Common myeloid progenitor, CD34-positive (primary cell): ENCODE measurements at regions not wholly inside any gene's neighbourhood (a gene's known extent, or its start where the extent isn't known, plus 50 kb on each side); places are given as distances from the start of the nearest gene placed in this dataset.
A peak's percentile ranks its signal among the peaks of the same experiment; 100 is the strongest.
"Not testable (repeated sequence)": the region's sequence is repeated elsewhere in the genome, so short reads cannot be mapped to it uniquely, and the experiment has no call there.

Experiments
- CTCF ChIA-PET: fragments of 350-600 bp; sonication (Branson Sonifier 250); formaldehyde crosslinking; loops from one replicate; lab custom pipeline; 2021; ENCODE audit warnings: antibody characterized with exemption; lab: Charles Lee
- POLR2A ChIA-PET: fragments of 350-600 bp; sonication (Branson Sonifier 250); formaldehyde crosslinking; loops from one replicate; lab custom pipeline; 2021; ENCODE audit warnings: antibody characterized with exemption; lab: Charles Lee
- DNase-seq, 3 donors: peaks; one replicate each; pipeline versions ENCODE4 v3.0.0 to v3.0.0-alpha.2; 2013
- H3K27ac ChIP-seq, 2 experiments: 1 replicate in 1 of 2; 2 replicates in 1 of 2; pipeline ENCODE4 v1.7.0; 2013; ENCODE audit warnings: inconsistent platforms in 2 of 2, low read length in 2 of 2, mild to moderate bottlenecking in 2 of 2, low read depth in 1 of 2, moderate library complexity in 1 of 2; ENCODE audit not compliant: severe bottlenecking in 2 of 2, insufficient read depth in 1 of 2, poor library complexity in 1 of 2
- H3K27me3 ChIP-seq, 5 experiments: replicated peaks in 2 of 5; 1 replicate in 3 of 5; 2 replicates in 2 of 5; pipeline versions ENCODE4 v1.6.1 to v1.7.0; 2013; ENCODE audit warnings: low read length in 4 of 5, mild to moderate bottlenecking in 2 of 5, moderate library complexity in 2 of 5, inconsistent platforms in 1 of 5; ENCODE audit not compliant: insufficient read depth in 5 of 5, control insufficient read depth in 4 of 5
- H3K36me3 ChIP-seq, 4 experiments: 1 replicate in 2 of 4; 2 replicates in 2 of 4; pipeline versions ENCODE4 v1.6.1 to v1.7.0; 2013; ENCODE audit warnings: low read length in 3 of 4, control low read depth in 1 of 4, mild to moderate bottlenecking in 1 of 4; ENCODE audit not compliant: control insufficient read depth in 4 of 4, insufficient read depth in 4 of 4
- H3K4me1 ChIP-seq, 4 experiments: 1 replicate in 3 of 4; 2 replicates in 1 of 4; pipeline versions ENCODE4 v1.6.1 to v1.7.1; 2013; ENCODE audit warnings: low read length in 3 of 4, mild to moderate bottlenecking in 3 of 4, control low read depth in 1 of 4, inconsistent platforms in 1 of 4, moderate library complexity in 1 of 4; ENCODE audit not compliant: control insufficient read depth in 4 of 4, insufficient read depth in 4 of 4; ENCODE audit errors: control extremely low read depth in 1 of 4
- H3K4me3 ChIP-seq, 7 experiments: 1 replicate in 4 of 7; 2 replicates in 3 of 7; pipeline versions ENCODE4 v1.5.1 to v1.7.0; 2013; ENCODE audit warnings: mild to moderate bottlenecking in 7 of 7, low read length in 6 of 7, moderate library complexity in 6 of 7, inconsistent platforms in 2 of 7, low read depth in 2 of 7, control low read depth in 1 of 7; ENCODE audit not compliant: insufficient read depth in 4 of 7, control insufficient read depth in 1 of 7; ENCODE audit errors: extremely low read depth in 1 of 7
- H3K9me3 ChIP-seq, 5 experiments: 1 replicate in 4 of 5; 2 replicates in 1 of 5; pipeline versions ENCODE4 v1.6.1 to v1.7.1; 2013; ENCODE audit warnings: low read length in 4 of 5, mild to moderate bottlenecking in 2 of 5, inconsistent platforms in 1 of 5, low read depth in 1 of 5, moderate library complexity in 1 of 5; ENCODE audit not compliant: control insufficient read depth in 4 of 5, insufficient read depth in 2 of 5; ENCODE audit errors: control extremely low read depth in 1 of 5
- WGBS: methylation state at CpG from one replicate; pipeline ENCODE4 v1.1.5; 2013; ENCODE audit not compliant: insufficient coverage; 5-methylcytosine and 5-hydroxymethylcytosine counted together

- POLR2A ChIA-PET, H3K4me3 ChIP-seq, DNase-seq, H3K27ac ChIP-seq, H3K9me3 ChIP-seq, H3K27me3 ChIP-seq: not testable (repeated sequence)
- WGBS = 96% methylated on average over 10 of the region's 10 CpGs
- Histone ChIP-seq H3K36me3 (peaks cover 3 to 12% (median 7%) of the 10 kb centered on the region in 4 experiments), H3K4me1 (peaks cover 3 to 28% (median 26%) of the 10 kb centered on the region in 4 experiments)
- CTCF ChIA-PET = interaction anchor here (1.7 to 7.3 kb wide), 2 partner anchors 16 to 19 kb away, joined by 3 to 46 read pairs; no protein-coding TSS in a partner anchor
Observed at GRCh38 chr2:174671532-174671931, 73.9 kb upstream of the WIPF1 start.

- no peak overlapping the region for H3K27ac ChIP-seq
- H3K36me3 ChIP-seq = peaks cover 3 to 12% (median 7%) of the 10 kb centered on the region in 4 experiments
- peaks cover 0 to 8% (median 3%) of the 10 kb centered on the region in 5 experiments for H3K9me3 ChIP-seq
- ChIA-PET POLR2A (no interaction called here), CTCF (interaction anchor here (1.4 to 7.3 kb wide), 3 partner anchors 13 to 47 kb away, joined by 4 to 46 read pairs (median 4); no protein-coding TSS in a partner anchor)
- no peaks in the 10 kb centered on the region for H3K27me3 ChIP-seq
- DNase-seq = no peak
- 80% methylated on average over 3 of the region's 4 CpGs for WGBS
- H3K4me3 ChIP-seq = no peak overlapping the region
- peaks cover 3 to 37% (median 30%) of the 10 kb centered on the region in 4 experiments for H3K4me1 ChIP-seq
Observed at GRCh38 chr2:174670446-174670845, 72.8 kb upstream of the WIPF1 start.

GRCh38 chr2:174669336-174669735 is 71.7 kb upstream of the WIPF1 start:
- H3K9me3 ChIP-seq = peaks cover 0 to 8% (median 3%) of the 10 kb centered on the region in 5 experiments
- CTCF ChIA-PET = interaction anchor here (0.9 to 7.3 kb wide), 8 partner anchors 13 to 46 kb away, joined by 3 to 46 read pairs (median 4); no protein-coding TSS in a partner anchor
- 80% methylated on average over 1 of the region's 5 CpGs for WGBS
- peaks cover 3 to 43% (median 32%) of the 10 kb centered on the region in 4 experiments for H3K4me1 ChIP-seq
- DNase-seq = no peak
- peaks cover 3 to 12% (median 7%) of the 10 kb centered on the region in 4 experiments for H3K36me3 ChIP-seq
- POLR2A ChIA-PET = no interaction called here
- no peak overlapping the region for H3K27ac ChIP-seq
- H3K27me3 ChIP-seq = no peaks in the 10 kb centered on the region
- H3K4me3 ChIP-seq = no peak overlapping the region

GRCh38 chr2:174668075-174668474 is 70.5 kb upstream of the WIPF1 start:
- Histone ChIP-seq H3K36me3 (peaks cover 3 to 7% (median 4%) of the 10 kb centered on the region in 4 experiments), H3K4me1 (peaks cover 4 to 56% (median 44%) of the 10 kb centered on the region in 4 experiments), H3K27ac (no peak overlapping the region), H3K27me3 (no peaks in the 10 kb centered on the region), H3K9me3 (peaks cover 0 to 8% (median 3%) of the 10 kb centered on the region in 5 experiments), H3K4me3 (peak overlapping the region in 2 of 7 experiments; percentile 23 to 46)
- 52% methylated on average over 2 of the region's 7 CpGs for WGBS
- no peak for DNase-seq
- ChIA-PET POLR2A (no interaction called here), CTCF (interaction anchor here (1.1 to 7.3 kb wide), 12 partner anchors 9 to 89 kb away, joined by 3 to 46 read pairs (median 6); partner anchors contain the start of gene WIPF1)

GRCh38 chr2:174667250-174667860 is 69.8 kb upstream of the WIPF1 start:
- Histone ChIP-seq H3K4me3 (peak overlapping the region in 3 of 7 experiments; percentile 23 to 46 (median 45)), H3K36me3 (peaks cover 0 to 3% (median under 1%) of the 10 kb centered on the region in 4 experiments), H3K9me3 (peaks cover 0 to 6% (median 0%) of the 10 kb centered on the region in 5 experiments), H3K4me1 (peaks cover 9 to 63% (median 50%) of the 10 kb centered on the region in 4 experiments), H3K27ac (peak overlapping the region in 1 of 2 experiments; percentile 16), H3K27me3 (no peaks in the 10 kb centered on the region)
- peak in 2 of 3 donors; percentile 45 to 53 for DNase-seq
- CTCF ChIA-PET = interaction anchor here (0.7 to 7.3 kb wide), 18 partner anchors 9 to 206 kb away, joined by 3 to 46 read pairs (median 4); partner anchors contain the start of gene WIPF1
- POLR2A ChIA-PET = interaction anchor here (1.2 kb wide), 1 partner anchor 16 kb away, joined by 3 read pairs; no protein-coding TSS in a partner anchor
- 7% methylated on average over 4 of the region's 6 CpGs for WGBS

GRCh38 chr2:174666845-174667244 is 69.2 kb upstream of the WIPF1 start:
- H3K9me3 ChIP-seq = peaks cover 0 to 6% (median 0%) of the 10 kb centered on the region in 5 experiments
- peak overlapping the region in 1 of 7 experiments; percentile 23 for H3K4me3 ChIP-seq
- DNase-seq = no peak
- POLR2A ChIA-PET = interaction anchor here (1.2 kb wide), 1 partner anchor 17 kb away, joined by 3 read pairs; no protein-coding TSS in a partner anchor
- H3K36me3 ChIP-seq = no peaks in the 10 kb centered on the region
- H3K27me3 ChIP-seq = no peaks in the 10 kb centered on the region
- 50% methylated on average over 4 of the region's 5 CpGs for WGBS
- CTCF ChIA-PET = interaction anchor here (0.5 to 7.3 kb wide), 17 partner anchors 10 to 205 kb away, joined by 3 to 46 read pairs (median 4); partner anchors contain the start of gene WIPF1
- peaks cover 9 to 64% (median 51%) of the 10 kb centered on the region in 4 experiments for H3K4me1 ChIP-seq
- H3K27ac ChIP-seq = peak overlapping the region in 1 of 2 experiments; percentile 2
